K562 (cell line): ENCODE measurements at regions not wholly inside any gene's neighbourhood (a gene's known extent, or its start where the extent isn't known, plus 50 kb on each side); places are given as distances from the start of the nearest gene placed in this dataset.

ENCODE experiments used
- ATAC-seq: fragments of 200-7000 bp; cut with Tn5 transposase; 3 replicates; pipeline ENCODE4 v1.9.1; 2020; ENCODE audit warnings: moderate library complexity
- BruUV-seq: library from RNA; stranded (reverse); fragments of 400-500 nt; replicated peaks from 2 replicates; lab custom pipeline; 2021; lab: Mats Ljungman, UMichigan
- CTCF ChIA-PET: fragments of 300-600 bp; formaldehyde crosslinking; extraction: SDS; loops from one replicate; lab custom pipeline; 2021; ENCODE audit warnings: low intra/inter-chr PET ratio; lab: Yijun Ruan, JAX
- POLR2A ChIA-PET: fragments of 300-600, 350-650 bp; sonication (Branson Sonifier 250); formaldehyde crosslinking; extraction: SDS; loops from one replicate; lab custom pipeline; 2021; ENCODE audit warnings: antibody characterized with exemption, inconsistent platforms; lab: Yijun Ruan, JAX
- DNase-seq, 4 experiments: peaks; one replicate each; pipeline versions ENCODE4 v3.0.0 to v3.0.0-alpha.2; 2011 to 2018; ENCODE audit warnings: low spot score in 3 of 4, mixed read lengths in 3 of 4; ENCODE audit errors: extremely low read depth in 1 of 4
- FAIRE-seq: peaks from 2 replicates; lab custom pipeline; 2011; peaks lifted over from hg19 to GRCh38; lab: Jason Lieb, UNC
- H2AFZ ChIP-seq: 2 replicates; pipeline ENCODE4 v1.6.0; 2011; ENCODE audit warnings: low read depth, low read length, control low read depth, inconsistent platforms
- H3K27ac ChIP-seq: fragments of 200-600 bp; 3 replicates; pipeline ENCODE4 v1.8.0; 2011; ENCODE audit warnings: low read depth, mild to moderate bottlenecking, control low read depth, inconsistent platforms, low read length, moderate library complexity, mixed read lengths; ENCODE audit errors: extremely low read depth
- H3K27me3 ChIP-seq, 2 experiments: fragments of 300-600 bp in 1 of 2; 2 replicates in 1 of 2; 3 replicates in 1 of 2; pipeline versions ENCODE4 v1.6.0 to v1.8.0; 2011; ENCODE audit warnings: inconsistent platforms in 2 of 2, low read length in 2 of 2, mild to moderate bottlenecking in 1 of 2, mixed read lengths in 1 of 2, moderate library complexity in 1 of 2; ENCODE audit not compliant: control insufficient read depth in 2 of 2, insufficient read depth in 2 of 2
- H3K36me3 ChIP-seq: fragments of 300-600 bp; 3 replicates; pipeline ENCODE4 v1.8.0; 2011; ENCODE audit warnings: mild to moderate bottlenecking, low read length, inconsistent platforms; ENCODE audit not compliant: control insufficient read depth, insufficient read depth
- H3K4me1 ChIP-seq, 2 experiments: fragments of 200-600 bp in 1 of 2; replicated peaks in 1 of 2; 2 replicates in 1 of 2; 3 replicates in 1 of 2; pipeline versions ENCODE4 v1.5.1 to v1.8.0; 2011; ENCODE audit warnings: inconsistent platforms in 2 of 2, low read length in 2 of 2, mild to moderate bottlenecking in 1 of 2, mixed read lengths in 1 of 2, moderate library complexity in 1 of 2; ENCODE audit not compliant: control insufficient read depth in 2 of 2, insufficient read depth in 2 of 2
- H3K4me2 ChIP-seq: 2 replicates; pipeline ENCODE4 v1.6.1; 2011; ENCODE audit warnings: low read length, control low read depth, inconsistent platforms, mixed read lengths; ENCODE audit not compliant: insufficient read depth
- H3K4me3 ChIP-seq: fragments of 200-600 bp; sonication (generic), shearing (Covaris generic); 2 replicates; pipeline ENCODE4 v1.5.1; 2016; ENCODE audit warnings: control low read depth, inconsistent platforms
- H3K79me2 ChIP-seq: fragments of 200-600 bp; 3 replicates; pipeline ENCODE4 v1.8.0; 2011; ENCODE audit warnings: low read length, inconsistent platforms; ENCODE audit not compliant: control insufficient read depth, insufficient read depth
- H3K9ac ChIP-seq, 2 experiments: 2 replicates each; pipeline versions ENCODE4 v1.6.0 to v1.6.1; 2011; ENCODE audit warnings: low read depth in 2 of 2, low read length in 2 of 2, control low read depth in 1 of 2, inconsistent platforms in 1 of 2, mild to moderate bottlenecking in 1 of 2, mixed read lengths in 1 of 2; ENCODE audit not compliant: insufficient read depth in 1 of 2
- H3K9me1 ChIP-seq: one replicate; pipeline ENCODE4 v1.6.0; 2011; ENCODE audit warnings: inconsistent platforms, mild to moderate bottlenecking, low read length, moderate library complexity; ENCODE audit not compliant: control insufficient read depth, insufficient read depth
- H3K9me3 ChIP-seq: replicated peaks from 2 replicates; pipeline ENCODE4 v1.5.1; 2011; ENCODE audit warnings: low read depth, low read length, inconsistent platforms; ENCODE audit not compliant: control insufficient read depth, insufficient read depth
- H4K20me1 ChIP-seq: replicated peaks from 2 replicates; pipeline ENCODE4 v1.6.1; 2011; ENCODE audit warnings: low read length, inconsistent platforms, mixed read lengths; ENCODE audit not compliant: control insufficient read depth, insufficient read depth
- EWSR1 ChIP-seq: fragments of 450-650 bp; IDR thresholded peaks from 2 replicates; pipeline ENCODE4 v1.6.1; 2018; ENCODE audit warnings: borderline replicate concordance, mild to moderate bottlenecking, low read depth, moderate library complexity; ENCODE audit not compliant: partially characterized antibody
- FOXA3 ChIP-seq, 2 experiments: fragments of 450-650 bp in 1 of 2; sonication (generic) in 1 of 2; formaldehyde crosslinking; IDR thresholded peaks in 1 of 2; conservative IDR thresholded peaks in 1 of 2; 2 replicates each; pipeline versions ENCODE4 v1.4.0 to v1.8.0; 2020 to 2022; ENCODE audit warnings: mild to moderate bottlenecking in 2 of 2, missing genetic modification reagents in 1 of 2
- GABPB2 ChIP-seq: fragments of 250-450 bp; sonication (Bioruptor Pico); conservative IDR thresholded peaks from 2 replicates; pipeline ENCODE4 v1.5.1; 2021; ENCODE audit warnings: mild to moderate bottlenecking
- GATAD2B ChIP-seq: fragments of 450-650 bp; IDR thresholded peaks from 2 replicates; pipeline ENCODE4 v1.6.1; 2017; ENCODE audit warnings: mild to moderate bottlenecking, borderline replicate concordance
- MAFK ChIP-seq: IDR thresholded peaks from 2 replicates; pipeline ENCODE4 v1.6.1; 2011; ENCODE audit warnings: low read length, improper control_type of control experiment
- MCM3 ChIP-seq: fragments of 450-650 bp; IDR thresholded peaks from 2 replicates; pipeline ENCODE4 v1.6.1; 2016
- NEUROD1 ChIP-seq: fragments of 150-350 bp; IDR thresholded peaks from 2 replicates; pipeline ENCODE4 v1.6.1; 2014; ENCODE audit warnings: borderline replicate concordance, low read length, low read depth; ENCODE audit not compliant: partially characterized antibody
- NFATC3 ChIP-seq: fragments of 450-650 bp; IDR thresholded peaks from 2 replicates; pipeline ENCODE4 v1.6.1; 2017; ENCODE audit warnings: mild to moderate bottlenecking
- RFX5 ChIP-seq: IDR thresholded peaks from 2 replicates; pipeline ENCODE4 v1.6.1; 2011; ENCODE audit warnings: low read depth, mild to moderate bottlenecking, improper control_type of control experiment, low read length
- TGIF2 ChIP-seq: sonication (generic); formaldehyde crosslinking; IDR thresholded peaks from 2 replicates; pipeline ENCODE4 v1.8.1; 2022; ENCODE audit warnings: mild to moderate bottlenecking, missing genetic modification reagents, moderate library complexity
- U2AF1 ChIP-seq: fragments of 200-400 bp; formaldehyde crosslinking; optimal IDR thresholded peaks from 2 replicates; pipeline ENCODE3; 2017; ENCODE audit warnings: mild to moderate bottlenecking, low read depth, low read length, moderate library complexity
- ZBTB17 ChIP-seq: fragments of 450-650 bp; formaldehyde crosslinking; IDR thresholded peaks from 2 replicates; pipeline ENCODE4 v1.4.0; 2020; ENCODE audit warnings: mild to moderate bottlenecking
- WGBS: fragments of 100-300 bp; shearing (Covaris generic); methylation state at CpG from one replicate; pipeline ENCODE4 v1.1.6; 2016; ENCODE audit warnings: low coverage, mixed read lengths; ENCODE audit not compliant: insufficient coverage; ENCODE audit errors: missing lambda C conversion rate; 5-methylcytosine and 5-hydroxymethylcytosine counted together
- in situ Hi-C: fragments of 300-500 bp; cut with MboI; formaldehyde crosslinking; loops from 4 replicates; pipeline ENCODE4 v1.15.0; 2018; ENCODE audit warnings: inconsistent platforms, mixed read lengths
- intact Hi-C: fragments of 100-400 bp; cut with micrococcal nuclease; formaldehyde crosslinking; loops from 2 replicates; pipeline ENCODE4 v1.14.2; 2022
- TF ChIP-seq, protein P1 (sequence below): fragments of 250-450 bp; sonication (Bioruptor Pico); IDR thresholded peaks from 2 replicates; pipeline ENCODE4 v1.4.0; 2020; ENCODE audit warnings: mild to moderate bottlenecking, moderate library complexity

DNA sequence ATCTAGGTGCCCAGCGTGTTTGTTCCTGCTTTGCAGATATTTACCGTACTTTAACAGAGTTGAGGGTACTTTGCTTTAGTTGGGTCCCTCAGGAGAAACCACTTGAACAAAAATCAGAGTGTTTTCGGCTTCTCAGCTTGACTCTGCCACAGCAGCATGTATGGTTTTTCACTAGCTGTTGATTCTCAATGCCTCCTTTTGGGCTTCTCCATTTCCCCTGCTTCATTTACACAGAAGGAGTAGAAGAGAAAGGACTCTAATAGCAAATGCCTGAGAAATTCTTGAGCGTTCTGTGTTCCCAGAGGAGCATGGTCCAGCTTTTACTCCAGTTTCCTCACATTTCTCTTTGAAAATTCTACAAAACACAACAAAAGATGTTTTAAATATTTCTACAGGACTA, 252.1 kb upstream of the CCDC179 start:
- no peak for FAIRE-seq
- Histone ChIP-seq H3K27ac (no peak overlapping the region), H4K20me1 (no peaks in the 10 kb centered on the region), H3K9me1 (no peaks in the 10 kb centered on the region), H3K4me3 (no peak overlapping the region), H3K27me3 (no peaks in the 10 kb centered on the region), H3K4me2 (no peak overlapping the region), H3K9me3 (no peaks in the 10 kb centered on the region; the same call in 1 of the 2 replicates), H3K4me1 (no peaks in the 10 kb centered on the region), H3K79me2 (no peaks in the 10 kb centered on the region), H3K36me3 (no peaks in the 10 kb centered on the region), H3K9ac (no peak overlapping the region), H2AFZ (no peak overlapping the region)
- in situ Hi-C loops (no loop called here), intact Hi-C loops (no loop called here)
- CTCF ChIA-PET: no interaction called here
- no peak for DNase-seq
- no peak for ATAC-seq
- TF ChIP-seq NFATC3 (no peak), GATAD2B (no peak), GABPB2 (CRISPR knock-in tag) (no peak), MCM3 (no peak), U2AF1 (no peak), FOXA3 (CRISPR knock-in tag; conservative IDR thresholded peaks at IDR 0.05 in 1 of 2, IDR thresholded peaks at IDR 0.05 in 1 of 2) (no peak), ZBTB17 (CRISPR knock-in tag) (no peak), TGIF2 (CRISPR knock-in tag) (no peak), MAFK (no peak), EWSR1 (no peak), NEUROD1 (no peak), RFX5 (no peak)
- TF ChIP-seq, protein P1, sequence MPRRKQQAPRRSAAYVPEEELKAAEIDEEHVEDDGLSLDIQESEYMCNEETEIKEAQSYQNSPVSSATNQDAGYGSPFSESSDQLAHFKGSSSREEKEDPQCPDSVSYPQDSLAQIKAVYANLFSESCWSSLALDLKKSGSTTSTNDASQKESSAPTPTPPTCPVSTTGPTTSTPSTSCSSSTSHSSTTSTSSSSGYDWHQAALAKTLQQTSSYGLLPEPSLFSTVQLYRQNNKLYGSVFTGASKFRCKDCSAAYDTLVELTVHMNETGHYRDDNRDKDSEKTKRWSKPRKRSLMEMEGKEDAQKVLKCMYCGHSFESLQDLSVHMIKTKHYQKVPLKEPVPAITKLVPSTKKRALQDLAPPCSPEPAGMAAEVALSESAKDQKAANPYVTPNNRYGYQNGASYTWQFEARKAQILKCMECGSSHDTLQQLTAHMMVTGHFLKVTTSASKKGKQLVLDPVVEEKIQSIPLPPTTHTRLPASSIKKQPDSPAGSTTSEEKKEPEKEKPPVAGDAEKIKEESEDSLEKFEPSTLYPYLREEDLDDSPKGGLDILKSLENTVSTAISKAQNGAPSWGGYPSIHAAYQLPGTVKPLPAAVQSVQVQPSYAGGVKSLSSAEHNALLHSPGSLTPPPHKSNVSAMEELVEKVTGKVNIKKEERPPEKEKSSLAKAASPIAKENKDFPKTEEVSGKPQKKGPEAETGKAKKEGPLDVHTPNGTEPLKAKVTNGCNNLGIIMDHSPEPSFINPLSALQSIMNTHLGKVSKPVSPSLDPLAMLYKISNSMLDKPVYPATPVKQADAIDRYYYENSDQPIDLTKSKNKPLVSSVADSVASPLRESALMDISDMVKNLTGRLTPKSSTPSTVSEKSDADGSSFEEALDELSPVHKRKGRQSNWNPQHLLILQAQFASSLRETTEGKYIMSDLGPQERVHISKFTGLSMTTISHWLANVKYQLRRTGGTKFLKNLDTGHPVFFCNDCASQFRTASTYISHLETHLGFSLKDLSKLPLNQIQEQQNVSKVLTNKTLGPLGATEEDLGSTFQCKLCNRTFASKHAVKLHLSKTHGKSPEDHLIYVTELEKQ (CRISPR knock-in tag): no peak
- no TSS peak for BruUV-seq
- 9% methylated on average over 3 of the region's 4 CpGs for WGBS
- POLR2A ChIA-PET: no interaction called here
